NCI-H2081 (cell line): ENCODE measurements at regions not wholly inside any gene's neighbourhood (a gene's known extent, or its start where the extent isn't known, plus 50 kb on each side); places are given as distances from the start of the nearest gene placed in this dataset.

Source experiments
- DNase-seq, 2 experiments: peaks; one replicate each; lab custom pipeline; 2025; lab: John Stamatoyannopoulos, UW

- no peak for DNase-seq
These were observed 57.3 kb downstream of the EVX1 start for GRCh38 chr7:27299861-27300260.

DNA sequence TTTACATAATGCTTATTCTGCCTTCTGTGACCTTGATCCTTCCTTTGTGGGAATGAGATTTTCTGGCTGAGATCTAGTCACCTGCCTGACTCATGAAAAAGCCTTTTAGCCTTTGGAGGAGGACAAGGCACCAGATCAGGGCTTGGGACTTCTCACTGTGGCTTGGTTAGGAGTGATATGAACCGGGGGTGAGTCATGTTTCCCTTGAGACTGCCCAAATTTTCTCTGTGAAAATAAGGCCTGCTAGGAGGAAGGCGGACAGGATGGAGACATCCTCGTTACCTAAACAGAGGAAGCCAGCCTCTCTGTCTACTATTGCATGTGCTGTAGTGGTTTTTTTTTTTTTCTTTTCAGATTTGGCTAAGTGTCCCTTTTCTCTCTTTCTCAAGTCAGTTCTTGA, 57.8 kb downstream of the EVX1 start:
- no peak for DNase-seq

- DNase-seq = no peak
These were observed 60.0 kb downstream of the EVX1 start for GRCh38 chr7:27302590-27302989.

GRCh38 chr7:27303026-27303425, 60.4 kb downstream of the EVX1 start:
- no peak for DNase-seq

DNA sequence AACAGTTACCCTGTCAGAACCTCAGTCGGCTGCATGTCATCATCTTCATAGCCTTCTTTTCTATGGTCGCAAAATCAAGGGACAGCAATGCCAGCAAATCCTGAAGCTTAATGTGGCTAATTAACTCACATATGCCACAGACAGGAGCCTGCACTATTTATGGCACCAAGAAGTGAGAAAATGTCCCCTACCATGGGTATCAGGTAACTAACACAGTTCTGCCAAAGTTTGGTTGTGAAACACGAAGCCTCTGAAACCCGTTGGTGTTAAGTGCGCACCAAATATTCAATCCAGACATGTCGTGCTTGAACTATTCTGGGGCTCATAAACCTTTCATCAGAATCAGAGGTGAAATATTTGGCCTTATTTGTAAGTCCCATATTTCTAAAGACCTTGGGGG, 63.3 kb downstream of the EVX1 start:
- DNase-seq = no peak

DNA sequence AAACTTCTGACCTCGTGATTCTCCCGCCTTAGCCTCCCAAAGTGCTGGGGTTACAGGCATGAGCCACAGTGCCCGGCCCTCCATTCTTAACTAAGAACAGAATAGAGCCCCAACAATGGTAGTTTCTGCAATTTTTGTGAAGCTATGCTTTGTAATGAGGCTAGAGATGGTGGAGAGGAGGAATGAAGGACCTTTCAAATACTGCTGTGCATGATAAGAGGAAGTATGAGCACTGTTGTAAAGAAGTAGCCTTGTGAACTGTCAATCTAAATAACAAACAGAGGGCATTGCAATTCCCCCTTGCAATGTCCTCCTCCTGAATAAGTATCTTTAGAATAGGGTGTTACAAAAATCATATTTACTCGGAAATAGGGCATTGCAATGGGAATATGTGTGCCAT, 70.2 kb downstream of the EVX1 start:
- DNase-seq = no peak

- no peak for DNase-seq
These were observed 71.5 kb downstream of the EVX1 start for GRCh38 chr7:27314111-27314510.

GRCh38 chr7:27315066-27315465, 72.5 kb downstream of the EVX1 start:
- no peak for DNase-seq

- no peak for DNase-seq
These were observed 73.7 kb downstream of the EVX1 start for GRCh38 chr7:27316311-27316710.

GRCh38 chr7:27324246-27324645, 81.6 kb downstream of the EVX1 start:
- no peak for DNase-seq

- DNase-seq = no peak
These were observed 87.3 kb downstream of the EVX1 start for GRCh38 chr7:27329909-27330308.

GRCh38 chr7:27339478-27339877, 96.9 kb downstream of the EVX1 start:
- DNase-seq = no peak

GRCh38 chr7:27344471-27344870, 101.9 kb downstream of the EVX1 start:
- no peak for DNase-seq

GRCh38 chr7:27345164-27345887, 102.7 kb downstream of the EVX1 start:
- DNase-seq = no peak

DNA sequence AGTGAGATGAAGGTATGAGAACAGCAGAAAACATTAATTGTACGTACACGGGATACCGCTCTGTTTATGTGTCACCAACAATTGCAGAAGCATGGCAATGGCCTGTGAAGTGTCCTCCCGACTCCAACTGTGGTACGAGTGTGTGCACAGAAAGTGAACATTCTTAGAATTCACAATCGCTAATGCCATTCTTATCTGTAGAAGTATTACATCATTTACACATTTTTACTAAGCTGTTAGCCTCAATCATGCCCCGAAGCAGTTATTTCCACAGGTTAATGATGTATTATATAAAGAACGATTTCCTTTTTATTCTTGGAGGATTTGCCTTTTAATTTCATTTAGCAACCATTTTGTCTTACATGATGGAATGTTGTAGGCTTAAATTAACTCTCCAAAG, 103.4 kb downstream of the EVX1 start:
- no peak for DNase-seq

DNA sequence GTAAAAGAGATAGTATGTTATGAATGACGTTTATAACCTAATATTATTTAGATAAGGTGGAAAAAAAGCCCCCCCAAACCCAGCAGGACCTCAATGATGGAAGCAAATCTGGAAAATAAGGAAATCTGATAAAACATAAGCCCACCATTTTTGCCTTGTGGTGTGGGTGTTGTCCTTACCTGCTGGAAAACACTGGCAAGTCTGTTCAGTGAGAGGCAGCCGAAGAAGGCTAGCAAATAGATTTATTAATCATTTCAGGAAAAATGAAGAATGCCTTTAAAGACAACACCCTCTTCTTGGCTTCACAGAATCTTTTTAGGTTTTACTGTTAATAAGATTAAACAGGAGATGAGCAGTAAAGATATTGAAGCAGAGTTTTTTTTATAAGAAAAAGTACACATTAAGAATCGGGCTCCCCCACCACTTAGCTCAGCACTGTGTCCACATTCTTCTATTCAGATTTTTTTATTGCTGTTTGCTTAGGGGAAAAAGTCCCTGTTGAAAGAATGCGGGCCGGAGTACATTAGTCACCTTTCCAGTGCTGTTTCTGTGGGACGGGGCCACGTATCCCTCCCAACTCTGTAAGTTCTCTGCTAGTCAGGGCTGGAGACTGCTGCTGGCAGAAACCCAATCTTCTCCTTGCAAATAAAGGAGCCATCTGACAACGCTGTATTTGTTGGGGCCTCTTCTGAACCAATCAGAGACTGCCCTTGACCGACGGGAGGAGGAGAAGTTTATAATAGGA, 104.1 kb downstream of the EVX1 start:
- peak; percentile 2 to 7 for DNase-seq

- DNase-seq = no peak
These were observed 104.7 kb downstream of the EVX1 start for GRCh38 chr7:27347276-27347640.

GRCh38 chr7:27349621-27350020, 107.0 kb downstream of the EVX1 start:
- DNase-seq = no peak

GRCh38 chr7:27351137-27351536, 108.5 kb downstream of the EVX1 start:
- DNase-seq = peak; percentile 47 to 76

- peak in 1 of 2 experiments; percentile 20 for DNase-seq
These were observed 109.2 kb downstream of the EVX1 start for GRCh38 chr7:27351786-27352185.

DNA sequence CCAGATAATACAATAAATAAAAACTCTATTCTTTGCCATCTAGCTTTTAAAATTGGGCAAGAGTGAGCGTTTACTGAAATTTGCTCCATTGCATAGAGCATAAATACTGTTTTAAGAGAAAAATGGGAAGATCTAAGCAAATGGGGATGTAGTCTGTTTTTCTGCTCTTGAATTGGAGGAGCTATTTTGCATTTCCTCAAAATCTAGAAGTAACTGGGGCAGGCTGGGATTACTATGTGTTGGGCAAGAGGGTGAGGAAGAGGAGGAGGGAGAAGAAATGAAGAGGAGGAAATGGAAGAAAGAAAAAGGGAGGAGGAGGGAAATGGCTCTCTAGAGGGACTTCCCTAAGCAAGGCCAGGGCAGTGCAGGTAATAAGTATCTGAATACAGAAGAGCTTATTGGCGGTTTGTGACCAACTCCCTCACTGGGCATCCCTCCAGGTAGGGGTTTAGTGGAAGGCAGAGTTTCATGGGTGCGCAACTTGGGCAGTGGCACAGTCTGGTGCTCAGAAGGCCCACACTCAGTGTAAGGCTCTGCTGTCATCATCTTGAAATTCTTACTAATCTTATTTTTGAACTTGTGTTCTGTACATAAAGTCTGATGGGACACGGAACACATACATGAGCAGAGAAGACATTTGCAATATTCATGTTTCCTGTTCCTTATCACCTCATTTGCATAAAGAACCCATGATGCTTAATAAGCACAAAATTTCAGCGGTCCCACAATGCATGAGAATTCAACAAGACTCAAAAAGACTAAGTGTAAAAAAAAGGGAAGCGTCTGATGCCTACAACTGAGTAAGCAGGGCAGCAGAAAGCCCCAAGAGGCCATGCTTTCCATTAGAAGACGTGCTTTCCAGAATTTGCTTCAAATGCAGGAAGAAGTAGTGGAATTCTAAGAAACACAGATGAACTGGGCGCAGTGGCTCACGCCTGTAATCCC, 116.9 kb downstream of the EVX1 start:
- DNase-seq = no peak

DNA sequence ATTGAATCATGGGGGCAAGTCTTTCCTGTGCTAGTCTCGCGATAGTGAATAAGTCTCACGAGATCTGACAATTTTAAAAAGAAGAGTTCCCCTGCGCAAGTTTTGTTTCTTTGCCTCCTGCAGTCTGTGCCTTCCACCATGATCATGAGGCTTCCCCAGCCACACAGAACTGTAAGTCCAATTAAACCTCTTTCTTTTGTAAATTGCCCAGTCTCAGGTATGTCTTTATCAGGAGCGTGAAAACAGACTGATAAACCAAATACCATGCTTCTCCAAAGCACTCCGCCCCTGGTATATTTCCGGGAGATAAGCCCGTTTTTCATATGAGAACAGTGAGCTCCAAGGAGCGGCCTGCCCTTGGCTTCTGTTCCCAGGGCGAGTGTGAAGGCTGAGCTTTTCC, 118.9 kb downstream of the EVX1 start:
- DNase-seq = no peak

- DNase-seq = no peak
These were observed 119.4 kb downstream of the EVX1 start for GRCh38 chr7:27362026-27362425.
